GM18861 (cell line): ENCODE measurements at regions not wholly inside any gene's neighbourhood (a gene's known extent, or its start where the extent isn't known, plus 50 kb on each side); places are given as distances from the start of the nearest gene placed in this dataset.
"Not testable (repeated sequence)": the region's sequence is repeated elsewhere in the genome, so short reads cannot be mapped to it uniquely, and the experiment has no call there.

Experiments
- ATAC-seq: cut with Tn5 transposase; IDR thresholded peaks from one replicate; pipeline ENCODE4 v1.9.1; 2021; ENCODE audit not compliant: unreplicated experiment

DNA sequence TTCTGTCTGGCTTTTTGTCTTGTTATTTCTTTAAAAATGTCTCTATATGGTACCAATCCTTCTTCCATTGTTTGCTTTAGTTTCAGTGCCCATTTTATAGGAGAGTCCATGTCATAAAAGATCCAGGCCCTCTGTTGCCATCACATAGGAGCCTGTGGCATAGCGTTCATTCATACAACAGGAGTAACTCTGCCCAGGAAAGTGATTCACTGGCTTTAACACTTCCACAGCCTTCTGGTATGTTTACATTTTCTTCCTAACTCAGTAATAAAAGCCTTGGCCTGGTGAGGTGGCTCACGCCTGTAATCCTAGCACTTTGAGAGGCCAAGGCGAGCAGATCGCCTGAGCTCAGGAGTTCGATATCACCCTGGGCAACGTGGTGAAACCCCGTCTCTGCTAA lies 519.3 kb upstream of the PTGER4 start:
- ATAC-seq, result no peak

DNA sequence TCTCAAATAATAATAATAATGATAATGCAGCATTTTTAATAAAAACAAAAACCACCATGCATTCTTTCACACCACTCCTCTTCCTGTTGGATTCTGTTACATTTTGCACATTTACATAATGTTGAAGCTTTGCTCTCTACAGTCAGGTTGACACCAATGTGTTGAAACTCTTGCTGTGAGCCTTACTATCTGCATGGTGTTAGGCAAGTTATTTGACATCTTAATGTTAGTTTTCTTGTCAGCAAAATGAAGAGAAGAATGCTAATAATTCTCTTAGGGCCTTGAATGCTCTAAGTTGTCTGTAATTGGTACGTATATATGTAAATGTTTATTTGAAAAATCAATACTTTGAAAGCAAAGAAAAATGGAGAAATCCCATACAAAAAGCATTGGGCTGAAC lies 525.5 kb upstream of the PTGER4 start:
- ATAC-seq, result no peak

DNA sequence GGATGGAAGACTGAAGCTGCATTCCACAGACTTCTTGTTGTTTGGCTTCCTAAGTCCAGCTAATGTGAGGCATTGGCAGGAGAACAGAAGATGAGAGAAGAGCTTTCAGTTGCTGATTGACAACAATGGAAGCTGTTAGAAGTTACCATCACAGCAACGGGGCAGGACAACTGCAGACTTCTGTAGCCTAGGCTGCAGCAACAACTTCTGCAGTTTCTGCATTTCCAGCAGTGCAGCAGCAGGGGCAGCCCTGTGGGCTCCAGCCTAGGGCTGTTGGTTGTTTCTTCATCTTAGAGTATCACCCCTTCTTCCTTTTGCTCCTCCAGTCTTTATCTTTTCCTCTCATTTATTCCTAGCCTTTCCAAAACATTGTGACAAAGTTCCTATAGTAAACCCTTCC lies 528.8 kb upstream of the PTGER4 start:
- ATAC-seq, result no peak

- ATAC-seq, result no peak
These were observed 537.8 kb upstream of the PTGER4 start for GRCh38 chr5:40141896-40142295.

DNA sequence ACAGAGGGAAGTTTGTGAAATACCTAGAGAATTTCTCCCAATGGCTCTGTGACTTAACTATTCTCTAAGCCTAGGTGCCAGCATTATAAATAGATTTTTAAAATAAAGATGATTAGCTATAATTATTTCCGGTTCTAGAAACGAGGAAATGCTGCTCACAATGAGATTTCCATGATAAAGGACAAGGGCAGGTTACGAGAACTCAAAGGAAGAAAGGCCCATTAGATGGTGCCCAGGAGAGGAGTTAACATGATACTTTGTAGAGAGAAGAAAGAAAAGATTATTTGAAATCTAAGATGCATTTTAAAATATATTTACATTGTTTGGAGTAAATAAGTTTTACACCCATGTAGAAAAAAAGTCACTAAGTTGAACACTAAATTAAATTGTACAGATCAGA lies 538.3 kb upstream of the PTGER4 start:
- no peak for ATAC-seq

- no peak for ATAC-seq
These were observed 542.5 kb upstream of the PTGER4 start for GRCh38 chr5:40137223-40137622.

DNA sequence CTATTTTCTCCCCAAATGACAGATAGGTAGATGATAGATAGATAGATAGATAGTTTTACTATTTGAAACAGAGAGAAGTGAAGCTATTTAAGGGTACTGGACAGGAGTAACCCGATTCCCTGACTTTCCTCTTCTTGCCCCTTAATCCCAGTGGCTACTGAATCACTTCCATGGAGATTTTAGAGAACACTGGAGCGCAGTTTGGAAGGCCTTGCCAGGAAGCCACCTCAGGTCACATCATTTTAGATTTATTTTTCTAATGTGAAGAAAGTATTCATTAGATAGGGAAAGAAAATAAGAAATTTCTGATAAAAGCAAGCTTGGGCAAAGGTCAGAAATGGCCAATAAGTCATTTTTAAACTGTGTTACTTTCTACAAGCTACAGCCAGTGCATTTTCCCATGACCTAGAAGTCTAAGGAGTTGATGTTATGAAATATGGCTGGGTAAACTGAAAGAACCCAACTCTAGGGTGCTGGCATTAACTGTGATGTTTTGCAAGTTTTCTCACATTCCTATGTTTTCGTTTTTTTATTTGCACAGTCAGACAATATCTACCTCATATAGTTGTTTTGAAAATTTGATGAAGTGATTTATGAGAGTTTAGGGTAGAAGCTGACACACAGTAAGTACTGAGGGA lies 544.7 kb upstream of the PTGER4 start:
- ATAC-seq, result no peak

- ATAC-seq, result no peak
These were observed 555.3 kb upstream of the PTGER4 start for GRCh38 chr5:40124367-40124766.

GRCh38 chr5:40121236-40121635 lies 558.5 kb upstream of the PTGER4 start:
- no peak for ATAC-seq

DNA sequence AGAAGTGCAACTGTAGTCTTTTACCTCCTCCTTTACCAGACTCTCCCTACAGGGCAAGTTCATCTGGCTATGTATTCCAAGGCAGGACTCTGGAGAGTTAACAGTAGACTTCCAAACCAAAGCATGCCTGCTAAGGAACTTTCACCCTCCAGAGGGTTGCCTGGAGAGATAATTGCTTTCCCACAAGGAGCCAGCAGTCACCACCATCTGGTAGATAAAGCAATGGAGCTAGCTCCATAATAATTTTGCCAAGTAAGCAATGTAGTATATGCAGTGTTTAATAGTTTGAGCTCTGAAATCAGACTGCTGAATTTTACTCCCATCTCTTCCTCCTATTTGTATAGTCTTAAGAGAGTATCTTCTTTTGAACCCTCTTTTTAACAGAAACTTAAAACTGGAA lies 566.8 kb upstream of the PTGER4 start:
- ATAC-seq, result no peak

- ATAC-seq, result not testable (repeated sequence)
These were observed 568.7 kb upstream of the PTGER4 start for GRCh38 chr5:40111036-40111435.

- ATAC-seq, result not testable (repeated sequence)
These were observed 570.8 kb upstream of the PTGER4 start for GRCh38 chr5:40108764-40109390.

DNA sequence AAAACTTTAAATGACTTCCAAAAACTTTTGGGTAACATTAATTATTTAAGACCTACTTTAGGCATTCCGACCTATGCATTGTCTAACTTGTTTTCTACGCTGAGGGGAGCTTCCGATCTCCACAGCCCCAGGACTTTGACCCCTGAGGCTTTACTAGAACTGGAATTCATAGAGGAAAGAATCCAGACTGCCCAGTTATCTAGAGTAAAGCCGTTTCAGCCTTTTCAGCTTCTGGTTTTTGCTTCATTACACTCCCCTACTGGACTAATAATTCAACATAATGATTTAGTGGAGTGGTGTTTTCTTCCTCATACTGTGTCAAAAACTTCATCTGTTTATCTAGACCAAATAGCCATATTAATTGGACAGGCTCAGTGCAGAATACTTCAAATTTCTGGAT lies 571.9 kb upstream of the PTGER4 start:
- not testable (repeated sequence) for ATAC-seq

DNA sequence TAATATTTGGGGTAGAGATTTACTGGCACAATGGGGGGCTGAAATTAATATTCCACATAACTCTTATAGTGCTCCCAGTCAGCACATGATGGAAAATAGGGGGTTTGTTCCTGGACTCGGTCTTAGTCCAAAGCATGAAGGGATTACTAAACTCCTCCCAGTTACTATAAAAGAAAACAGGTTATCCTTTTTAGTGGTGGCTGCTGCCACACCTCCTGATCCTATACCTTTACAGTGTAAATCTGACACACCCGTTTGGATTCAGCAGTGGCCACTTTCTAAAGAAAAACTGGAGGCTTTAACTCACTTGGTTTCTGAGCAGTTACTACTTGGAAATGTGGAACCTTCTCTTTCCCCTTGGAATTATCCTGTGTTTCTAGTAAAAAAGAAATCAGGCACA lies 572.9 kb upstream of the PTGER4 start:
- no peak for ATAC-seq

DNA sequence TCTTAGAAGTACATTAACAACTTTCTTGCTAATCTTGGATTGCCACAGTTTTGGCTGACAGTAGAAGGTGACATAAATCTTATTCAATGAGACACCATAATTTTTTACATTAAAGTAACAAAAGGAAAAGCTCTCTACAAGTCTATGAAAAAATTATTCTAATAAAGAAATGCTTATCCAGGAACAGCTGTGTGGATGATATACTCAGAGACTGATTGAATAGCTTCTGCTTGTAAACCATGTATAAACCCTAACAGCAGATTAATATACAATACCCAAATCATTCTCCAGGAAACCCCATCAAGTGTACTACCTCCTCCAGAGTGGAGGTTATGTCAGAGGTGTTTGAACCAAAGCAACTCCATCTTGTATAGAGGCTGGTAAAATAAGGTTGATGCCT lies 581.4 kb upstream of the PTGER4 start:
- no peak for ATAC-seq

- no peak for ATAC-seq
These were observed 586.2 kb upstream of the PTGER4 start for GRCh38 chr5:40093550-40093949.

DNA sequence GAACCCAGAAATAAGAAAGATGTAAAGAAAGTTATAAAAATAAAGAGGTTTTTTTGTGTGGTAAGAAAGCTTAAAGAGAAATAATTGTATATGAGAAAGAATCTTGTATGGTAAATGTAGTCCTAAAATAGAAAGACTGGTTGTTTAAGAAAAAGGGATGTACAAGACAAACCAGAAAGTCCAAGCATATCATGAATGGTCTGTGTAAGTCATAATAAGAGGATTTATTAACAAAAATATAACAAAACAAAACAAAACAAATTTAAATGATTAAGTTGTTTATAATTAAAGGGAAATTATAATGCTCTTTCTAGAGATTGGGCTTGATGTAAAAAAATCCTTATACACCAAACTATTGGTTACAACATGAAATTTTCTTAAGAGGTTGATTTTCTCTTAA lies 590.4 kb upstream of the PTGER4 start:
- no peak for ATAC-seq

DNA sequence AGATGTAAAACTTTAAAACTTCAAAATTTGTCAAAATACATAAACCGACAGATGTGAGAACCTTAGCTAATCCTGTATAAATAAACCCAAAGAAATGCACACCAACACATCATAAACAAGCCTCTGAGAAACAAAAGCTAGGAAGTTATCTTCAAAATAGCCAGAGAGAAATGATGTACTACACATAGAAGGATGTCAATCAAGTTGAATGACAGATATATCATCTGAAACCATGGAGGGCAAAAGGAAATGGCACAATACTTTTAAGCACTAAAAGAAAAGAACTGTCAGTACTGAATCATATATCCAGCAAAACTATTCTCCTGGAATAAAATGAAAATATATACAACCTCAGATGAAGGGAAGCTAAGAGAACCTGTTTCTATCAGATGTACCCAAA lies 595.1 kb upstream of the PTGER4 start:
- no peak for ATAC-seq

DNA sequence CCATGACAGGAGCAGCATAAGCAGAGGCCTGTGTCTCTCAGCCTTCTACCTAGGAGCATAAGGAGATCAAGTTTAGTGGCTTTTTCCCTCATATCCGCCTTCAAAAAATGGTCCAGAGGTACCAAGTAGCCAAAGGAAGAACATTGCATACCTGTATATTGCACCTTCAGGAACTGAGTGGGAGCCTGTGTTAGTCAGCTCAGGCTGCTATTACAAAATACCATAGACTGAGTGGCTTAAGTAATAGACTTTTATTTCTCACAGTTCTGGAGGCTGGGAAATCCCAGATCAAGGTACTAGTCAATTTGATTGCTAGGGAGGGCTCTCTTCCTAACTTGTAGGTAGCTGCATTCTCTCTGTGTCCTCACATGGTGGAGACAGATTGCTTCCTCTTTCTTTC lies 597.4 kb upstream of the PTGER4 start:
- ATAC-seq, result no peak

DNA sequence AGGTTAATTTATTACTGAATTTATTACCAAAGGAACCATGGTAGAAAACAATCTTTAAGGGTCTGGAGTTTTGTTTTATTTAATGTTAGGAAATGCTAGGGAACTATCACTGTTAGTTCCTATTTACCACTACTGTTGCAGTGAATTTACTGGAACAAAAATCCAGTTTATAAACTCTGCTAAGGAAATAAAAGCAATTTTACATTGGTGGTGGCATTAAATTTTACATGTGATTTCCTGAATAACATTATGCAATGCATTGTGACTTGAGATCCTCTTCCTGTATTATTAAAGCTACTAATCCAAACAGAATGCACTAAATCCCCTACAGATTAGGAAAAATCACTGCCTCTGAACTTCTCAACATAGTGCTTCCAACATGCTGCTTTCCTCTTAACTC lies 599.5 kb upstream of the PTGER4 start:
- ATAC-seq, result no peak

DNA sequence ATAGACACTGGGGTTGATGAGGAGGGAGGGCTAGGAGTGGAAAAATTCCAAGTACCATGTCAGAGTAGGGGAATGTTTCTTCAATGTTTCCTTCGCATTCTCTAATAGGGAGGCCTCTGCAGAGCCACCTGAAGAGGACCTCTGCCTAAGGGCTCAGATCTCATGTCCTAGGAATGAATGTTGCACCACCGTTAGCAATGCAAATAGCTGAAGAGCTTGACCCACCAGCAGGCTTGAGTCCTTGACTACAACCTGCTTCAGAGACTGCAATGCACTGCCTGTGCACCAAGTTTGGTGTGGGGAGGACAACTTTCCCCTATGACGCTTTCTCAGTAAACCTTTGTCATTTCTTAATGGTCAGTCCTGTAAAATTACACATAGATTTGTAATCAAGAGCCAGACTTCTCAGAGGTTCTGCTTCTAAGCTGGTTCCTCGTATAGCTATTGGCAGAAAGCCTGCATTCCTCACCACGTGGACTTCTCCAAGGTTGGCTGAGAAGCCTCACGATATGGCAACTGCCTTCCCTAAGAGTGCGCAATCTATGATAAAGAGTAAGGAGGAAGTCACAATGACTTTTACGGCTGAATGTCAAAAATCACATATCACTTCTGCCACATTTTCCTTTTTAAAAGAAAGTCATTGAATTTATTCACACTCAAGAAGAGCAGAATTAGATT lies 600.7 kb upstream of the PTGER4 start:
- no peak for ATAC-seq

- no peak for ATAC-seq
These were observed 604.9 kb upstream of the PTGER4 start for GRCh38 chr5:40074826-40075225.

DNA sequence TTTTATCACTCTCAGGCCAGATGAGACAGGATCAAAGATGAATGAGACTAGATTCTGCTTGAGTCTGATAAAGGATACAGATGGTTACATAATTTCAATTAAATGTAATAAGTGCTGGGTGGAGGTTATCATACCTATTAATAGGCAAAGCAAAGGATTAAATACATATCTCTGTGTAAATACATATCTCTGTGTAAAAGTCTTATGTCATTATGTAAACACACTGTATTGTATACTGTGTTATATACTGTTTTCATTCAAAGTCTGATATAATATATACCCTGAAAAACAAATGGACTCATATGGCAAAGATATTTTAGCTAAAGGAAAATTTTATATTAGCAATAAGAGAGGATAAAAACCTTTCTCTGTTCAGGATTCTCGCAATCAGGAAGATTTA lies 605.8 kb upstream of the PTGER4 start:
- ATAC-seq, result no peak
